Activated CD8-positive, alpha-beta memory T cell treated with anti-CD3 and anti-CD28 coated beads, Interleukin-2, amount 10 ng/mL, durations not matched to agents 7 days and 5 days (primary cell): ENCODE measurements at regions not wholly inside any gene's neighbourhood (a gene's known extent, or its start where the extent isn't known, plus 50 kb on each side); places are given as distances from the start of the nearest gene placed in this dataset.

Source experiments
- ATAC-seq: fragments of 150-1000 bp; cut with Tn5 transposase; one replicate; pipeline ENCODE4 v1.10.0; 2021; ENCODE audit warnings: moderate library complexity
- CTCF ChIA-PET: fragments of 350-600 bp; sonication (Branson Sonifier 250); formaldehyde crosslinking; loops from one replicate; lab custom pipeline; 2021; ENCODE audit warnings: antibody characterized with exemption; lab: Charles Lee
- DNase-seq: peaks from one replicate; pipeline ENCODE4 v3.0.0-alpha.2; 2020
- H3K27ac Mint-ChIP-seq: one replicate; pipeline ENCODE4 v1.8.0; 2021; ENCODE audit warnings: mild to moderate bottlenecking, mixed read lengths
- H3K27me3 Mint-ChIP-seq: one replicate; pipeline ENCODE4 v1.8.0; 2021; ENCODE audit warnings: mixed read lengths
- H3K36me3 Mint-ChIP-seq: one replicate; pipeline ENCODE4 v1.8.0; 2021; ENCODE audit warnings: mild to moderate bottlenecking, mixed read lengths
- H3K4me1 Mint-ChIP-seq: one replicate; pipeline ENCODE4 v1.8.0; 2021; ENCODE audit warnings: mixed read lengths
- H3K4me3 Mint-ChIP-seq: one replicate; pipeline ENCODE4 v1.8.0; 2021; ENCODE audit warnings: mild to moderate bottlenecking, moderate library complexity, mixed read lengths
- H3K9me3 Mint-ChIP-seq: one replicate; pipeline ENCODE4 v1.8.0; 2022; ENCODE audit warnings: low read depth, mixed read lengths

DNA sequence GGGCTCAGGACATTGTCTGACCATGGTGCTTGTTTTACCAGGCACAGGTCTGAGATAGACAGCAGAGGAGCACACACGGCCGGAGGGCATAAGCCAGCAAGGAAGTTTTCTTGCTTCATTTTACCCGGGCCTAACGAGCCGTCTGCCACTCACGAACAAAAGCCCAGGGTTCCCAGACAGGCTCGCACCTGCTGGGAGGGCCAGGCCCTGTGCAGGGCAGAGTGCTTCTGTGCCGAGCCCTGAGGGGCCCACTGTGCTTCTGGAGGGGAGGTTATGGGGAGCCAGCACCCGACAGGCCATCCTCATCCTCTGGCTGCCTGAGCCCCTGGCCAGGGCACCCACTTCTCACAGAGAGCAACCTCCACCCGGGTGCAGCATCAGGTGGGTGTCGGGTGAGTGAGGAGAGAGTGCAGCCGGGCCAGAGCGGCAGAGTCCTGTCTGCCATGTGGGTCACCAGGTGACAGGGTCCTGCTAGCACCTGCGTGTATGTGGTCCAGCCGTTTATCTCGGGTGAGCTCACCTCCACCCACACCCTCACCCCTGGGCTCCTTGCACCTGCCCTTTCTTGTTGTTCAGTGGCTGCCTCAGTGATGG lies 297.9 kb downstream of the NDUFA10 start:
- Mint-ChIP-seq H3K27me3 (no peaks in the 10 kb centered on the region), H3K4me1 (peaks cover 3% of the 10 kb centered on the region), H3K36me3 (no peaks in the 10 kb centered on the region), H3K27ac (no peak overlapping the region), H3K9me3 (peaks cover 3% of the 10 kb centered on the region), H3K4me3 (no peak overlapping the region)
- ATAC-seq (no peak), DNase-seq (no peak)
- CTCF ChIA-PET, result no interaction called here

DNA sequence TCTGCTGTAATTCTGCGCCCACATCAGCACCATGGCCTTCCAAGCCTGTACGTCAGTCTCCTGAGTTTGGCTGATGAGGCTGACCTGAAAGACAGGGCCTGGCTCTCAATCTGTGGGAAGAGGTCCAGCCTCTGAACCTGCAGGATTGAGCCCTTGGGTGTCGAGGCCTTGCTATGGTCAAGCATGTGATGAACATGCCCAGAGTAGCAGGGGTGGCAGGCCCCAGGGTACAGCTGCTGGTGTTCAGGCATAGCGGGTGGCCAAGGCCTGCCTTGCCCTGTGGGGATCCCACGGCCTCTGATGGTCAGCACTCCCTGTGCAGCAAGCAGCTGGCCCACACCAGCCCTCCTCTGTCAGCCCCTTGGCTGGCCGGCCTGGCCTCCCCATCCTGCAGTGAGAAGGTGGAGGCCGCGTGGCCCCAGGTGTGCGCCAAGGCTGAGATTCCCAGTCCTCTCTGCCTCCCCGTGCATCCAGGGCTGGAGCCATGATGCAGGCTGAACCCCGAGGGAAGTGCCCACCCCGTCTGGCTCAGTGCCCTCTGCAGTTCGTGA lies 298.4 kb downstream of the NDUFA10 start:
- CTCF ChIA-PET, result no interaction called here
- Mint-ChIP-seq H3K4me3 (no peak overlapping the region), H3K27me3 (no peaks in the 10 kb centered on the region), H3K9me3 (peaks cover 3% of the 10 kb centered on the region), H3K36me3 (no peaks in the 10 kb centered on the region), H3K4me1 (peaks cover 3% of the 10 kb centered on the region), H3K27ac (no peak overlapping the region)
- no peak for ATAC-seq
- DNase-seq, result no peak

DNA sequence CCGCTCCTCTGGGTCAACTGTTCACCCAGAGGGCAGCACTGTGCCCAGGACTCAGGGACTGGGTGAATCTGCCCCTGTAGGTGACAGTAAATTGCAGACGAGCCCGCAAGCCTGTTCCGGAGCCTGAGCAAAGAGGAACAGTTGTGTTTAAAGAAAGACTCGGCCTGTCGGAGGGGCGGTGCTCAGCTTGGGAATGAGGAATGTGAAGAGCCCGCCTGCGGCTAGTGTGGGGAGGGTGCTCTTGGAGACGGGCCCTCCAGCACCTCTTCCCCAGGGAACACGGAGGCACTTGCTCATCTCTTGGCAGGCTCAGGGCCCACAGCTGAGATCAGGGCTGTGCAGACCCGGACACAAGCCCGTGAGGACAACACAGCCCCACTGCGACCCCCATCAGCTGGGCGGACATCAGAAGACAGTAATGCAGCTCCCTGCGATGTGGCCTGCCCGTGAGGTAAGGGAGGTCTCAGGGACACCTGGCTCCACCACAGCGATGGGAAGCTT lies 299.0 kb downstream of the NDUFA10 start:
- ATAC-seq, result no peak
- Mint-ChIP-seq H3K9me3 (peaks cover 3% of the 10 kb centered on the region), H3K27me3 (no peaks in the 10 kb centered on the region), H3K27ac (no peak overlapping the region), H3K36me3 (no peaks in the 10 kb centered on the region), H3K4me3 (no peak overlapping the region), H3K4me1 (peaks cover 3% of the 10 kb centered on the region)
- CTCF ChIA-PET, result no interaction called here
- no peak for DNase-seq

DNA sequence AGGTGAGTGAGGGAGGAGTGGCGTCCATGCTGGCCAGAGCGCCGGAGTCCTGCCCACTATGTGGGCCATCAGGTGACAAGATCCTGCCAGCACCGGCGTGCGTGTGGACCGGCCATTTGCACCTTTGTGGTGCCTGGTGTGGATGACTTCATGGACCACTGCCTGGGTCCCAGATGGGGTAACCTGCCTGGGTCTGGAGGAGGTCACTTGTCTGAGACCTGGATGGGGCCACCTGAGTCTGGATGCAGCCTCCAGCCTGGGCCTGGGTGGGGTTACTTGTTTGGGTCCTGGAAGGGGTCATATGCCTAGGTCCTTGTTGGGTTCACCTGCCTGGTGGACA lies 299.6 kb downstream of the NDUFA10 start:
- Mint-ChIP-seq H3K9me3 (peaks cover 3% of the 10 kb centered on the region), H3K4me3 (no peak overlapping the region), H3K27ac (no peak overlapping the region), H3K27me3 (no peaks in the 10 kb centered on the region), H3K4me1 (peaks cover 1% of the 10 kb centered on the region), H3K36me3 (no peaks in the 10 kb centered on the region)
- no peak for ATAC-seq
- CTCF ChIA-PET, result no interaction called here
- no peak for DNase-seq

DNA sequence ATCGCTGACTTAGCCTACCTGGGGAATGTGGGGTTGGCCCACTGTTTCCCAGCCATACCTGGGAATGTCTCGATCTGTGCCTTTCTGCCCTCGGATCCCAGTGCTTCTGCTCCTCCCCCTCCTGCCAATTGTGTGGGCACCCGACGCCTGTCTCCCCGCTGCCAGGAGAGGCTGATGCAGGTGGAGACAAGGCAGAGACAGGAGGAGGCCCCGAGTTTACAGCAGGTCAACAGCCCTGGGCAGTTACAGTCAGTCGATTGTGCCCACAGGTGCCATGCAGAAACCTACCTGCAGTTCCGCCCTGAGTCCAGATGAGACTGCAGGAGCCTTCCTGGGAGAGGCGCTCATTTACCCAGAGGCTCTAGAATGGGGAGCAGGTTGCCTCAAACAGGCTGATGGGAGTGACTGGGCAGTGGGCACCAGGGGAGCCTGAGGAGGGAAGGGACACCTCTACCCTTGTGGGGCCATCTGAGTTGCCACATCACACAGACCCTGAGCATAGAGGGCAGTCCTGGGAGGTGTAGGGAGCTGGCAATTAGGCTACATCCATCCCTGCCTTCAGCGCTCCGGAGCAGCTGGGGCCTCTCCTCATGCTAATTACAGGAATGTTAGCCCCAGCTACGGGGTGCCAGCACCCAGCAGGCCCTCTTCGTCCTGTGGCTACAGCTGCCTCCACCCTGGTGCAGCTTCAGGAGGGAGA lies 300.1 kb downstream of the NDUFA10 start:
- CTCF ChIA-PET, result no interaction called here
- Mint-ChIP-seq H3K27me3 (no peaks in the 10 kb centered on the region), H3K36me3 (no peaks in the 10 kb centered on the region), H3K27ac (no peak overlapping the region), H3K4me3 (no peak overlapping the region), H3K9me3 (peaks cover 3% of the 10 kb centered on the region), H3K4me1 (no peaks in the 10 kb centered on the region)
- DNase-seq, result no peak
- ATAC-seq, result no peak

DNA sequence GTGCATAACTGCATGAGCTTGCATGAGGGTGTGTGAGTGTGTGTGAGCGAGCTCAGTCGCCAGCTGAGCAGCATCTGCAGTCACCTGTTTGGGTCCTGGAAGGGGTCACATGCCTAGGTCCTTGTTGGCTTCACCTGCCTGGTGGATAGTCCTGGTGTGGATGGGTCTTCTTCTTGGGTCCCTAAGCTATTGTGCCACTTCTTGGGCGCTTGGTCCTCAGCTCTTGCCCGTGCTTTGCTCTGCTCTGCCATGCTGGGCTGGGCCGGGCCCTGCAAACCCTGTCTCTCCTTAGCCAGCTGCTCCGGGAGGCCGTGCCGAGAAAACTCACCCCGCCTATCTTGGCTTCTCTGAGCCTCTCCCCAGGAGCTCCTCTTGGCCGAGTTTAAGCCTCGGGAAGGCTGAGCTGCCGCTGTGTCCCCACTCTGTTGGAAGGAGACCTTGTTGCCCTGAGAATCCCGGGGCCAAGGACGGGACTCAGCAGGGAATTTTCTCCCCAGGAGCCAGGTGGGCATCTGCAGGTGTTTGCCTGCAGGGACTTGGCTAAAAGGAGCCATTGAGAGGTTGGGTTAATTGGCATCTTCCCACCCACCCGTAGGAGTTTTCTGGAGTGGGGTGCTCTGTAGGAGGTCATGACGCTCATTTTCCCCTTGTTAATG lies 300.8 kb downstream of the NDUFA10 start:
- H3K9me3 Mint-ChIP-seq, result peaks cover 3% of the 10 kb centered on the region

DNA sequence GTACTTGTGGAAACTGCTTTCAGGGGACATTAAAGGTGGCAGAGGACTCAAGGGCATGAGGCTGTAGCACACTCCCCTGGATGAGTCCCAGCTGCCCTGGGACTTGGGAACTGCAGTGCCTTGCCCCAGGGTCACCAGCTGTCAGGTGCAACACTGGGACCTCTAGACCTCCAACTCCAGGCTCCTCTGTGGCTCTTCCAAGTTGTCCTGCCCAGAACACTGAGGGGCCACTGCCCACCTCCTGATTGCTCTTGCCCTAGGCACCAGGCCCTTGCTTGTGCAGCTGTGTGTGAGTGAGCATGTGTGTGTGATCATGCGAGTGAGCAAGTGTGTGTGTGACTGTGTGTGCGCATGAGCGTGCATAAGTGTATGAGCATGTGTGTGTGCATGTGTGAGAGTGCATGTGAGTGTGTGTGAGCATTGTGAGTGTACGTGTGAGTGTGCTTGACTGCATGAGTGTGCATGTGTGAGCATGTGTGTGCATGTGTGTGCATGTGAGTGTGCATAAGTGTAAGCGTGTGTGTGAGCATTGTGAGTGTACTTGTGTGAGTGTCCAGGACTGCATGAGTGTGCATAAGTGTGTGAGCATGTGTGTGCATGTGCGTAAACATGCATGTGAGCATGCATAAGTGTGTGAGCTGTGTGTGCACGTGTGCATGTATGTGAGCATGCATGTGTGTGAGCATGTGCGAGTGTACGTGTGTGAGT lies 301.5 kb downstream of the NDUFA10 start:
- H3K36me3 Mint-ChIP-seq, result no peaks in the 10 kb centered on the region
- no peaks in the 10 kb centered on the region for H3K27me3 Mint-ChIP-seq
- H3K4me1 Mint-ChIP-seq, result no peaks in the 10 kb centered on the region
- H3K9me3 Mint-ChIP-seq, result peaks cover 3% of the 10 kb centered on the region
- ATAC-seq, result no peak
- no peak overlapping the region for H3K27ac Mint-ChIP-seq
- CTCF ChIA-PET, result no interaction called here
- DNase-seq, result no peak
- no peak overlapping the region for H3K4me3 Mint-ChIP-seq

More for the DNA sequence above, 300.8 kb downstream of the NDUFA10 start:
- Mint-ChIP-seq H3K4me1 (no peaks in the 10 kb centered on the region), H3K4me3 (no peak overlapping the region), H3K27ac (no peak overlapping the region), H3K36me3 (no peaks in the 10 kb centered on the region), H3K27me3 (no peaks in the 10 kb centered on the region)
- no peak for DNase-seq
- CTCF ChIA-PET, result no interaction called here
- no peak for ATAC-seq

DNA sequence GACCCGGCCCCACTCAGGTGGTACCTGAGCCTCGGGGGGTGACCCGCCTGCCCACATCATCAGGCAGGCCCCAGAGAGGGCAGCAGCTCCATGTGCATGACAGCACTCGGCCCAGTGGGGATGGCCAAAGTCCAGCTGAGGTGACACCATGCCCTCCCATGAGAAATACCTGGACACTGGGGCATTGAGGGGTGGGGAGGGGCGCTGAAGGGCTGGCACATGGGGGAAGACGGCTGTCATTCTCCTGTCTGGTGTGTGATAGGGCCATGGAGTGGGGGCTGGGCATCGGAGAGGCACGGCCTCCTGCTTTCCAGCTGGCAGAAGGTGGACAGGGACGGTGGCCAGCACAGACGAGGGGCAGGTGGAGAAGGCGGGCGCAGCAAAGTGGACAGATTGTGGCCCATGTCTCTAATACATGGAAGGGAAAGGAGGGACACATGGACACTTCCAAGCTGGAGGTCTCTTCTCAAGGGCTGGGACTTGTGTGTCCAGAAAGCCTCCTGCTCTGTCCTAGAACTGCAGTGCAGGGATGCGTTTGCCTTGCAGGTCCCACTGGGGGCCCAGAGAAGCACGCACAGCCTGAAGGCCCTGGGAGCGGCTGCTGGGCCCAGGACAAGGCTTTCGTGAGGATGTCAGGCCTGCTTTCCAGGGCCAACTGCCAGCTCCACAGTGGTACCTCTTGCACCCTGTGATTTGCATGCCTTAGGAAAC lies 302.2 kb downstream of the NDUFA10 start:
- H3K27me3 Mint-ChIP-seq, result no peaks in the 10 kb centered on the region
- H3K4me3 Mint-ChIP-seq, result no peak overlapping the region
- peaks cover 3% of the 10 kb centered on the region for H3K9me3 Mint-ChIP-seq
- CTCF ChIA-PET, result no interaction called here
- DNase-seq, result no peak
- ATAC-seq, result no peak
- H3K4me1 Mint-ChIP-seq, result no peaks in the 10 kb centered on the region
- H3K36me3 Mint-ChIP-seq, result no peaks in the 10 kb centered on the region
- no peak overlapping the region for H3K27ac Mint-ChIP-seq

DNA sequence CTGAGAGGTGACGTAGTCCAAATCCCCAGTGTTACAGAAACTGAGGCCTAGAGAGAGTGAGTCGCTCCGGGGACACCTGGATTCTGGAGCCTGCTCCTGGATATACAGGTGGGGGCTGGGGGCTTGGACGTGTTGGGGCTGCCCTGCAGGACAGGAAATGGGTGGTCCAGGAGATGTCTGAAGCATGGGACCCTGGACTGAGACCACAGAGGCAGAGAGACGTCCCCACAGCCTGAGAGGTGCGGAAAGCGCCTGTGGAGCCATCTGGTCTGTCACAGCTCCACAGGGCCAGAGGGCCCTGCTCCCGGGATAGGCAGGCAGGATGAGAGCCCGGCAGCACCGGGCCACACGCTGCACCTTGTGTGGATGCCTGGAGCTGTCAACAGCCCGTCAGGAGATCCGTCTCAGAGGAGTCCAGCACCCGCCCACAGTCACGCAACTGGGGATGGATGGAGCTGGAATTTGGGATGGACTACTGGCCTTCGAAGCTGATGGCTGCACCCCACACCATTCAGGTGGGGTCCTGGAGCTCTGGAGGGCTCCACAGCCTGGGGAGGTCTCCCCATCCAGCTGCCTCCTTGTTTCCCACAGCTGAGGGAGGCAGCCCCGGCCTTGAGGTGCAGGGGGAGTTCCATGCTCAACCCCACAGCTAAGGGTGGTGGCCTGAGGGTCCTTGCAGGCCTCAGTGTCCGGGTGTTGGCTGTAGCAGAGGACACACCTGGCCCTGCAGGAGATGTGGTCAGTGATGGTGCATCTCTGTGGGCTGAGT lies 303.0 kb downstream of the NDUFA10 start:
- Mint-ChIP-seq H3K27me3 (no peaks in the 10 kb centered on the region), H3K4me3 (no peak overlapping the region), H3K9me3 (peaks cover 3% of the 10 kb centered on the region), H3K27ac (no peak overlapping the region), H3K4me1 (no peaks in the 10 kb centered on the region), H3K36me3 (no peaks in the 10 kb centered on the region)
- no peak for DNase-seq
- no peak for ATAC-seq
- CTCF ChIA-PET, result no interaction called here

DNA sequence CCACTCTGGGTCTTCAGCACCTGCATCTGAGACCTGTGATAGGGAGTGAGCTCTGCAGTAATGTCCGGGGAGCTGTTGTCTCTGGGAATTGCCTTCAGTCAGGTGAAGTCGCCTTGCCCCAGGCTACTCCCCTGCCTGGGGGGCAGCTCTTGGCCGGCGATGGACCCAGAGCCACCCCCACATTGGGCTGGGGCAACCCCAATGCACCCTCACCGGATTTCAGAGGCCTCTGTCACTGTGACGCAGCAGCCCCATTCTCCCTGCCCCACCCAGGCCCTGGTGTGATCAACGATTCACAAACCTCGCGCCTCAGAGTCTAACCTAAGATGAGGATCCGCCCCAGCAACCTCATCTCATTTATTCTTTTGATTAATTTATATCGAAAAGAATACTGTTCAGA lies 303.6 kb downstream of the NDUFA10 start:
- H3K9me3 Mint-ChIP-seq, result peaks cover 3% of the 10 kb centered on the region
- ATAC-seq, result no peak
- no peak for DNase-seq
- no peaks in the 10 kb centered on the region for H3K36me3 Mint-ChIP-seq
- H3K4me1 Mint-ChIP-seq, result no peaks in the 10 kb centered on the region
- H3K27ac Mint-ChIP-seq, result no peak overlapping the region
- CTCF ChIA-PET, result no interaction called here
- H3K4me3 Mint-ChIP-seq, result no peak overlapping the region
- no peaks in the 10 kb centered on the region for H3K27me3 Mint-ChIP-seq

DNA sequence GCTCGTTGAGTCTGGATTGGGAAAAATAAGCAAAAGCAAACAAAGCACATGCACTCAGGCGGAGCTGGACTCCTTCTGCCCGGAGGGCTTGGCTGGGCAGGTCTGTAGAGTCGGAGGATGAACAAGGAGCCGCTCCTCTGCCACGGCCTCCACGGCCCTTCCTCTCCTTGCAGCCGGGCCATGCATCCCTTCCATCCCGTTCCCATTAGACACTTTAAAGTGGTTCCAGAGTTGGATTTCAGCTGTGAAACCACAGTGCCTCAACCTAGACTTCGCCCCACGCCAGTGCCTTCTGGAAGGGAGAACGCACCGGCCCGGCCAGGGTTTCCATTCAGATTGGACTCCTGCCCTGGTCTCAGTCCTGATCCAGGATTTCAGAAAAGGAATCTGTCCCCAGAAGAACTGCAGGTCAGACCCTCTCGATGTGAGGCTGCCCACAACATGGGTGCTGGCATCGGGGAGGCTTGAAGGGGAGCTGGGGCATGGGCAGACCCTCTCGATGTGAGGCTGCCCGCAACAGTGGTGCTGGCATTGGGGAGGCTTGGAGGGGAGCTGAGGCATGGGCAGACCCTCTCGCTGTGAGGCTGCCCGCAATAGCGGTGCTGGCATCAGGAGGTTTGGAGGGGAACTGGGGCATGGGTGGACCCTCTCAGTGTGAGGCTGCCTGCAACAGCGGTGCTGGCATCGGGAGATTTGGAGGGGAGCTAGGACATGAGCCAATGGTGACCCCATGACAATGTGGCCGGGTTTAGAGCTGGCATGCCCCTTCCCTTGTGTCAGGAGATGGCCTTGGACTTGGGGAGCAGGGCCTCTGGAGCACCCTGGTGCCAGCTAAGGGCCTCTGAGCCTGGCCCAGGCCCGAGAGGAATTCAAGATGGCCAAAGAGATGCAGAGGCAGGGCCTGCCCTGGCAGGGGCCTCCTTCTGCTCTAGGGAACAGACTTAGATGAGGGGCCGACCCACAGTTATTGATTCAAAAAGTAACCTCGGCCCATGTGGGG lies 304.5 kb downstream of the NDUFA10 start:
- DNase-seq (no peak), ATAC-seq (no peak)
- Mint-ChIP-seq H3K27me3 (no peaks in the 10 kb centered on the region), H3K9me3 (peaks cover 6% of the 10 kb centered on the region), H3K27ac (no peak overlapping the region), H3K4me3 (no peak overlapping the region), H3K36me3 (no peaks in the 10 kb centered on the region), H3K4me1 (no peaks in the 10 kb centered on the region)
- CTCF ChIA-PET, result no interaction called here
